Fibroblast of gingiva (primary cell): ENCODE measurements at regions not wholly inside any gene's neighbourhood (a gene's known extent, or its start where the extent isn't known, plus 50 kb on each side); places are given as distances from the start of the nearest gene placed in this dataset.

Experiments used
- DNase-seq: peaks from one replicate; pipeline ENCODE4 v3.0.0-alpha.2; 2011; ENCODE audit warnings: low read depth

GRCh38 chr3:64943866-64944265 lies 256.1 kb upstream of the ADAMTS9 start:
- DNase-seq: no peak

DNA sequence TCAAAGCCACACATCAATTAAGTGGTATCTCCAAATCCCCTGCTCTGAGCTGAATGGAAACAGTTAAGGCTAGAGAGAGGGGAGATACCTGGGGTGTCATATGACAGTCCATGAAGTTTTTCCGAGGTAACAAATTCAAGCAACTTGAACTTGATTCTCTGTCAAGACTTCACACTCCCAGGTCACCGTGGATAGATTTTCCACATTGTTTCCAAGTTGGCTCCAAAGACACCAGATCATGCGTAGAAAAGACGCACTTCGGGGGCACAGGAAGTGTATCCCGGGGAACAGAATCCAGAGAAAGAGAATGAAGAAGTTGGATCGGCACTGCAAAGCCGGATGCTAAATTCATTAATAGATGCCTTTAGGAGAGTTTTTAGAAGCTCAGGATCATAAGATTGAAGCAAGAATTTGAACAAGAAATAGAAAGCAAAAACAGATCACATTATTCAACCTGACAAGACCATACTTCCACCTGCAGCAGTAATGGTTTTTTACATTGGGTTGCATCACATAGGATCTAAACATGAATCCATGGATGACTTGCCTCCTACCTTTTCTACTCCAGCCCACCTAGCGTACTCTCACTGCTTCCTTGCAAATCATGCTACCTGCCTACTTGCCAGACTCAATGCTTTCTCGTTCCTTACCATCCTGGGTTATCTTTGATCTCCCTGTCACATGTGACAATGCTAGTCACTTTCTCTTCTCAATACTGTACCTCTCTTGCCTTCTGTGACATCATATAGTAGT lies 253.0 kb upstream of the ADAMTS9 start:
- DNase-seq: no peak

- DNase-seq: no peak
Observed at GRCh38 chr3:64939747-64940450, 252.1 kb upstream of the ADAMTS9 start.

DNA sequence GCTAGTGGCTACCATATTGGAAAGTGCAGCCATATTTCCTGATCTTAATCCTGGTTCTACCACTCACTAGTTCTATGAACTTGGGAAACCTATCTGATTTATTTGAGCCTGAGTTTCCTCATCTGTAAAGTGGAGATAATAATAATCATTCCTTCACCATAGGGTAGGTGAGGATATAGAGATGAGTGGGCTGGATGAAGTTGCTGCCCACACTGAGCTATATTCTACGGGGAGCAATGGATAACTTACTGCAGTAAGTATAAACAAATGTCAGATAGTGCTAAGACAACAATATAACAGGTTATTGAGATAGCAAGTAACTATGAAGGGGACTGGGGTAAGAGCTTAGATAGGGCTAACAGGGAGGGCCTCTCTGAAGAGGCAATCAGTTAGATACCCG lies 251.5 kb upstream of the ADAMTS9 start:
- no peak for DNase-seq

GRCh38 chr3:64936556-64936955 lies 248.8 kb upstream of the ADAMTS9 start:
- DNase-seq: no peak

DNA sequence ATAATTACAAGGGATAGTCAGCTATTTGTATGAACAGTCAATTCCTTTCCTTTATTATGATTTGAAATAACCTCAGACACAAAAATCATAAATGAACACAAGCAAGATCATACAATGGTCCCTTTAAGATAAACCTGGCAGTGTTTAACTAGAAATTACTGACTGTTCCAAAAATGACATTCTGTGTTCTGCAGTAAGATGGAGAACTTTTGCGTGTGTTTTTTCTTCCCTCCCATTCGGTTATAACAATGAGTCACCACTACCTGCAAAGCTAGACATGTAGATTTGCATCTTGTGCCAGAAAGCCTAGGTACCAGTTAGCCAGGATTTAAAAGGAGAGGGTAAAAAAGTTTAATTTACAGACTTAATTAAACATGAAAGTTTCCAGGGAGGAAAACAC lies 248.2 kb upstream of the ADAMTS9 start:
- no peak for DNase-seq

- no peak for DNase-seq
Observed at GRCh38 chr3:64932666-64933342, 245.0 kb upstream of the ADAMTS9 start.

DNA sequence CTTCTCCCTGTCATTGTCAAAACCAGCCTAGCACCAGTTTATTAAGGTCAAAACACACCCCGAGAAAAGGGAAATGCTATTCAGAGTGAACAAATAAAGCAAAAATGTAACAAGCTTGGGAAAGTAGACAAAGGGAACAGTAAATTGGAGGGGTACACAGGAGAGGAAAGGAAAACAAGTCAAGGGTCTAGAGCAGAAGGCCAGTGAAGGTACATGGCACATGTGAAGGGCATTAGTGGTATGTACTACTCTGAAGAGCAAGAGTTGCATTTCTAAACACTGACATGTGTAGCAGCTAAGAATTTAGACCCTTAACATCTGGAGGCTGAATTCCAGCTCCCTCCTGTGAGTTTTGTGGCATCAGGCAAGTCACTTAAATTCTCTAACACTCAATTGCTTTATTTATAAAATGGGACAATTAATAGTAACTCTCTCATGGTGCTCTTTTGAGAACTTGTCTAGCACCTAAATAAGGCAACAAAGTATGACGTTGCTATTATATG lies 244.3 kb upstream of the ADAMTS9 start:
- DNase-seq: no peak

DNA sequence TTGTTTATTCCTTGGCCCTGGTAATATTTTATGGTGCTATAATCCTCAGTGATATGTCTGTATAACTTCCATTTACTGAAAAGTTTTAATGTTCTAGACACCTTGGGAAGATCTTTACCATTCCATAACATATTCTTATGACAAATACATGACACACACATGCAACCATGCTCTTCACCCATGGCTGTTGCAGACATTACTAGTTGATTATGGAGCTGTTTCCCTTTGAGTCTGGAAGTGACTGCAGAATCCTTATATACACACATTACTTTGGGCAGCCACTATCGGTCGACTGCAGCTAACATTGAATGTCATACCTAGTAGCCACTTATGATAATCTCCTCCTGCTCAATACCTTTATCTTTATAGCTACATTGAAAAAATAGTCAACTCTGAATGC lies 243.1 kb upstream of the ADAMTS9 start:
- no peak for DNase-seq

DNA sequence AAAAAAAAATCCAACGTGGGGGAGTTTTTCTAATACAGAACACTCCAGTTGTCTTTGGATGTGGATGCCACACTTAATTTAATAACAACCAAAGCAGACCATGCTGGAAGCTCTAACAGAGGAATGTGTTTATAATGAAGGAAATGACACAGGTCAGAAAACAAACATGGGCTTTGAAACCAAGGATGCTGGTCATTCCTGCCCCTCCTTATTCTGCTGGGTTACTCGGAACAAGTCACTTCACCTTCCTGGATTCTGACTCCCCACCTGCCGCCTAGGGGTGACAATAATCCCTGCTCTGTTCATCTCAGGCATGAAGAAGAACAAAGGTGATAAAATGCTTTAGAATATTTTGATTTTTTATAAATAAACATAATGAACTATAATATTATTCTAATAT lies 240.9 kb upstream of the ADAMTS9 start:
- DNase-seq: no peak

DNA sequence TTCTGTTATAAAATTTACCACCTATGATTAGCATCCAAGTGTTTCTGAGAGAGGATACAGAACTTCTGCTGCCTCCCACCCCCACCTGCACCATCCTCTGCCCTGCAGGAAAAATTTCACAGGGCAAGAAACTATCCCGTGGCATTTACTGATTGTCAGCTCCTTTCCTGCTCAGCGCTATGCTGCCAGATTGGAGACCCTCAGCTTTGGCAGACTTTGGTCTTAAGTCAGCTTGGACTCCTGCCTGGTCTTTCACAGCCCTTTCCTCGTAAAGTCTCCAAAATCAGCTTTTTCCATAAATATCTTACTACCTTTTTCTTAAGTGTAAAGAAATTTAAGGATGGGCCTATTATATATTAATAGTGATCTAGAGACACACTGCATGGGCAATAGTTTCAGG lies 239.9 kb upstream of the ADAMTS9 start:
- no peak for DNase-seq

DNA sequence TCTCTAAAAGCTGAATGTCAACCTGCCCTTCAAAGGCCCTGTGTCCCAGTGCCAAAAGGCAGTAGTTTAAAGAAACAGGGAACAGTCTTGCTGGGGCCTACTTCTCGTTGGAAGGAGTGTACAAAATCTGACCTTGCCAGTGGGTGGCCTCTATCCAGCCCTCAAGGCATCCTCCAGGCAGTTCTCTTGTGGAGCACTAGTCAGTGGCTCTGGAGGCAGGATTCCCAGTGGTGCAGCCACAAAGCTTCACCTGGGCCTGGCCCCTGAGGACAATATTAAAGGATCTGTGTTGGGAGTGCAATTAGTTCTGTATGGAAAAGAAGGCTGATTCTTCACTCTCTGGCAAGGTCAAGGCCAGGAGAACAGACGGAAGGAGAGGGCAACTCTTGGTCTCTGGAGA lies 237.8 kb upstream of the ADAMTS9 start:
- DNase-seq: no peak

GRCh38 chr3:64924961-64925360 lies 237.2 kb upstream of the ADAMTS9 start:
- DNase-seq: no peak

DNA sequence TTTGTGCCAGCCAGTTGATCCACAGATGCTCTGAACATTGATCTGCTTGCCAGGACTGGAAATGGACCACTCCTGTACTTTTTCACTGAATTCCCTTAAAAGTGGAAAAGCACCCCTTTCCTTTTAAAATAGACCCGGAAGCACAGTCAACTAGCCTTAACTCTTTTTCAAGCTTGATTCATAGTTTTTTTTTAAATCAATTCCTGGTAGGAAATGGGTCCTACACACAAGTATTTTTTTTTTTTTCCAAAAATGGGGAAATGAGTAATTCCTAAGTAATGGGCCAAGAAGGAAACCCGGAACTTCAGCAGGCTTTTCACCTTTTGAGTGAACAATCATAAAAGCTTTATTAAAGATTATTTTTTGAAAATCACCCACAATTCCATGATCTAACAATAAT lies 234.4 kb upstream of the ADAMTS9 start:
- no peak for DNase-seq

- no peak for DNase-seq
Observed at GRCh38 chr3:64921281-64922065, 233.7 kb upstream of the ADAMTS9 start.

- DNase-seq: no peak
Observed at GRCh38 chr3:64919934-64920333, 232.1 kb upstream of the ADAMTS9 start.

GRCh38 chr3:64918989-64919388 lies 231.2 kb upstream of the ADAMTS9 start:
- DNase-seq: no peak

DNA sequence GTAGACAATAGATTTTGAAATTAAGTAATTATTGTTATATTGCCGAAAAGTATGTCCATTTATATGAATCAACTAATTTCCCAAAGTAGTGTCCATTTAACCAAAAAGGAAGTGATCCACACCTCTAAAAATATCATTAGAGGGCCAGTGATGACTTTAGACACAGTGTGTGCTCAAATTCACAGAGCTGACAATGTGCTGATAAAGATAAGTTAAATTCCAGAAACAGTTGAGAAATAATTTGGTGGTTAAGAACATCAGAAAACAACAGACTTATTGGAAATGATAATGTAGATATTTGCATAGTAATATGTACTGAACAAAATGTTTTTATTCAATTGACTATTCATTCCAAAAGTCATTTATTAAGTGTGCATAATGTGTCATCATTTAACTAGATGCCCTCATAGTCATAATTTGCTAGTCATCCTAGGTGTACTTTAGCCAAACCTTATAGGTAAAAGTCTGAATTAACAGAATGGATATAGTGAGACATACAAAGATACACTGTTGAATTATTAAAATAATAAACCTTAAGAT lies 230.2 kb upstream of the ADAMTS9 start:
- no peak for DNase-seq

DNA sequence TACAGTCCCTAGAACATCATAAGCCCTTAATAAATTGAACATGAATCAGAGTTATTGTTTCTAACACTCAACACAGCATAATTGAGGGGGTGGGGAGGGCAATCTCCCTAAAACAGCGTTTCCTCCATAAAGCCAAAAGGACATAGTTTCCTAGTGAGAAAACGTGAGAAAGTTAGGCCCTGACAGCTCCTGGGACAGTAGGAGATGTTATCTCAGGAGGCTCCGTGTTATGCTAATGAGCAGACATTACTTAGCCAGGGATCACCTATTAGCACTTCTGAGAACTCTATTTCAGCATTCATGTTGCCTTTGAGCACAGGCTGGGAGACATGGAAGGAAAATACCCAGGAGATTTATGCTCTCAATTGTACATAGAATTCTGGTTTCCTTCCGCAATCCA lies 229.1 kb upstream of the ADAMTS9 start:
- DNase-seq: no peak

- no peak for DNase-seq
Observed at GRCh38 chr3:64916192-64916798, 228.5 kb upstream of the ADAMTS9 start.

GRCh38 chr3:64915778-64916177 lies 228.0 kb upstream of the ADAMTS9 start:
- DNase-seq: peak; percentile 35

DNA sequence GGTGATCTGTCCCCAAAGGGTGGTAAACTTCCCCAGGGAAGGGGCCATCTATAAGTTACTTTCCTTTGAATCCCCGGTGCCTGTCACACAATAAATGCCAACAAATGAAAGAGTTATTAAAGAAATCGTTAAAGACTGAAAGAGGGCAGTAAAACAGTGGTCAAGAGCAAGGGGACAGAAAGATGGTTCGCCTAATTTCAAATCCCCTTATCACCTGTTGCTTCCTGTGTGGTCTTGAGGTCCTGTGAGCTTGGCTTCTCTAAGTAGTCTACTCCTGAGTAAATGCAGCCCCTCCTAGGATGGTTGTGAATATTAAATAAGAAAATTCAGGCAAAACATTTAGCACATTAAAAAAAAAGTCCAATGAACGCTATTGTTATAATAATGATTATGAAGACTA lies 225.7 kb upstream of the ADAMTS9 start:
- DNase-seq: no peak
